Activated CD4-positive, alpha-beta T cell treated with anti-CD3 and anti-CD28 coated beads, Interleukin-2, Interleukin-4, amounts not matched to agents 100 ng/mL and 50 ng/mL, durations not matched to agents 16 hours and 8 hours (primary cell): ENCODE measurements at regions not wholly inside any gene's neighbourhood (a gene's known extent, or its start where the extent isn't known, plus 50 kb on each side); places are given as distances from the start of the nearest gene placed in this dataset.

Experiments
- DNase-seq: peaks from one replicate; pipeline ENCODE4 v3.0.0-alpha.2; 2020; ENCODE audit warnings: low spot score

- DNase-seq, result no peak
Measured at GRCh38 chr13:26932465-26932864, 171.9 kb upstream of the GPR12 start.

- peak; percentile 75 for DNase-seq
Measured at GRCh38 chr13:26929971-26930730, 169.6 kb upstream of the GPR12 start.

GRCh38 chr13:26927511-26927910 is 166.9 kb upstream of the GPR12 start:
- DNase-seq, result no peak

- DNase-seq, result no peak
Measured at GRCh38 chr13:26926371-26926770, 165.8 kb upstream of the GPR12 start.

GRCh38 chr13:26923824-26924605 is 163.4 kb upstream of the GPR12 start:
- no peak for DNase-seq

- no peak for DNase-seq
Measured at GRCh38 chr13:26921918-26922317, 161.3 kb upstream of the GPR12 start.

GRCh38 chr13:26920614-26921355 is 160.2 kb upstream of the GPR12 start:
- DNase-seq, result no peak

- no peak for DNase-seq
Measured at GRCh38 chr13:26919732-26920131, 159.1 kb upstream of the GPR12 start.

GRCh38 chr13:26919311-26919710 is 158.7 kb upstream of the GPR12 start:
- DNase-seq, result no peak

GRCh38 chr13:26914624-26915023 is 154.0 kb upstream of the GPR12 start:
- peak; percentile 24 for DNase-seq

- DNase-seq, result no peak
Measured at GRCh38 chr13:26914148-26914547, 153.6 kb upstream of the GPR12 start.

GRCh38 chr13:26910754-26911465 is 150.3 kb upstream of the GPR12 start:
- DNase-seq, result no peak

GRCh38 chr13:26909477-26909876 is 148.9 kb upstream of the GPR12 start:
- DNase-seq, result no peak

GRCh38 chr13:26908126-26908525 is 147.5 kb upstream of the GPR12 start:
- DNase-seq, result no peak

GRCh38 chr13:26899202-26899601 is 138.6 kb upstream of the GPR12 start:
- DNase-seq, result no peak

- DNase-seq, result no peak
Measured at GRCh38 chr13:26897706-26898550, 137.3 kb upstream of the GPR12 start.

GRCh38 chr13:26896986-26897668 is 136.5 kb upstream of the GPR12 start:
- DNase-seq, result no peak

GRCh38 chr13:26895808-26896466 is 135.4 kb upstream of the GPR12 start:
- DNase-seq, result no peak

- DNase-seq, result peak; percentile 8
Measured at GRCh38 chr13:26895081-26895807, 134.7 kb upstream of the GPR12 start.
